ENCODE measurements at regions not wholly inside any gene's neighbourhood (a gene's known extent, or its start where the extent isn't known, plus 50 kb on each side); places are given as distances from the start of the nearest gene placed in this dataset.
"Not testable (repeated sequence)": the region's sequence is repeated elsewhere in the genome, so short reads cannot be mapped to it uniquely, and the experiment has no call there.

- 0 out of 2 replicates have a peak, but pooled peaks cover 3% of the 10 kb centered on the region for H3K4me1 ChIP-seq (ENCODE audit: insufficient read depth, low read length)
- no peak overlapping the region for H3K27ac ChIP-seq (ENCODE audit: low read length)
- H3K4me3 ChIP-seq (ENCODE audit: low read length): no peak overlapping the region
- H3K36me3 ChIP-seq (ENCODE audit: insufficient read depth, low read depth, low read length): no peaks in the 10 kb centered on the region
- no peaks in the 10 kb centered on the region for H3K9me3 ChIP-seq (ENCODE audit: insufficient read depth, low read depth, low read length)
- H3K27me3 ChIP-seq (ENCODE audit: insufficient read depth, low read length): 0 out of 2 replicates have a peak, but pooled peaks cover 5% of the 10 kb centered on the region
- no peak overlapping the region for H3K9ac ChIP-seq (ENCODE audit: low read depth, low read length)
These were observed 88.5 kb upstream of the NFASC start for GRCh38 chr1:204782118-204782700.

- not testable (repeated sequence) for H3K9me3 ChIP-seq (ENCODE audit: insufficient read depth, low read depth, low read length); H3K36me3 ChIP-seq (ENCODE audit: insufficient read depth, low read depth, low read length); H3K27ac ChIP-seq (ENCODE audit: low read length); H3K4me1 ChIP-seq (ENCODE audit: insufficient read depth, low read length); H3K4me3 ChIP-seq (ENCODE audit: low read length); H3K9ac ChIP-seq (ENCODE audit: low read depth, low read length); H3K27me3 ChIP-seq (ENCODE audit: insufficient read depth, low read length)
These were observed 85.6 kb upstream of the NFASC start for GRCh38 chr1:204785023-204785422.

- H3K4me3 ChIP-seq (ENCODE audit: low read length): no peak overlapping the region
- H3K4me1 ChIP-seq (ENCODE audit: insufficient read depth, low read length): 0 out of 2 replicates have a peak, but pooled peaks cover 3% of the 10 kb centered on the region
- H3K36me3 ChIP-seq (ENCODE audit: insufficient read depth, low read depth, low read length): no peaks in the 10 kb centered on the region
- H3K9me3 ChIP-seq (ENCODE audit: insufficient read depth, low read depth, low read length): no peaks in the 10 kb centered on the region
- H3K27me3 ChIP-seq (ENCODE audit: insufficient read depth, low read length): no peaks in the 10 kb centered on the region; the same call in 1 of the 2 replicates
- no peak overlapping the region for H3K27ac ChIP-seq (ENCODE audit: low read length)
- H3K9ac ChIP-seq (ENCODE audit: low read depth, low read length): no peak overlapping the region
These were observed 82.2 kb upstream of the NFASC start for GRCh38 chr1:204788470-204788869.

GRCh38 chr1:204791453-204792353, 79.0 kb upstream of the NFASC start:
- Histone ChIP-seq H3K36me3 (ENCODE audit: insufficient read depth, low read depth, low read length) (no peaks in the 10 kb centered on the region), H3K27ac (ENCODE audit: low read length) (no peak overlapping the region), H3K4me3 (ENCODE audit: low read length) (no peak overlapping the region), H3K4me1 (ENCODE audit: insufficient read depth, low read length) (no peaks in the 10 kb centered on the region), H3K27me3 (ENCODE audit: insufficient read depth, low read length) (no peaks in the 10 kb centered on the region; the same call in 1 of the 2 replicates), H3K9me3 (ENCODE audit: insufficient read depth, low read depth, low read length) (no peaks in the 10 kb centered on the region), H3K9ac (ENCODE audit: low read depth, low read length) (no peak overlapping the region)

- Histone ChIP-seq H3K27ac (ENCODE audit: low read length) (no peak overlapping the region), H3K9ac (ENCODE audit: low read depth, low read length) (no peak overlapping the region), H3K4me1 (ENCODE audit: insufficient read depth, low read length) (no peaks in the 10 kb centered on the region), H3K27me3 (ENCODE audit: insufficient read depth, low read length) (no peaks in the 10 kb centered on the region; the same call in 1 of the 2 replicates), H3K4me3 (ENCODE audit: low read length) (no peak overlapping the region), H3K36me3 (ENCODE audit: insufficient read depth, low read depth, low read length) (no peaks in the 10 kb centered on the region), H3K9me3 (ENCODE audit: insufficient read depth, low read depth, low read length) (no peaks in the 10 kb centered on the region)
These were observed 78.3 kb upstream of the NFASC start for GRCh38 chr1:204792354-204792692.

- H3K36me3 ChIP-seq (ENCODE audit: insufficient read depth, low read depth, low read length): no peaks in the 10 kb centered on the region
- no peak overlapping the region for H3K4me3 ChIP-seq (ENCODE audit: low read length)
- H3K4me1 ChIP-seq (ENCODE audit: insufficient read depth, low read length): no peaks in the 10 kb centered on the region
- no peak overlapping the region for H3K9ac ChIP-seq (ENCODE audit: low read depth, low read length)
- H3K27me3 ChIP-seq (ENCODE audit: insufficient read depth, low read length): no peaks in the 10 kb centered on the region; the same call in 1 of the 2 replicates
- H3K9me3 ChIP-seq (ENCODE audit: insufficient read depth, low read depth, low read length): no peaks in the 10 kb centered on the region
- H3K27ac ChIP-seq (ENCODE audit: low read length): no peak overlapping the region
These were observed 77.3 kb upstream of the NFASC start for GRCh38 chr1:204793259-204793914.

- H3K4me1 ChIP-seq (ENCODE audit: insufficient read depth, low read length); H3K9me3 ChIP-seq (ENCODE audit: insufficient read depth, low read depth, low read length); H3K4me3 ChIP-seq (ENCODE audit: low read length); H3K27me3 ChIP-seq (ENCODE audit: insufficient read depth, low read length); H3K36me3 ChIP-seq (ENCODE audit: insufficient read depth, low read depth, low read length); H3K9ac ChIP-seq (ENCODE audit: low read depth, low read length); H3K27ac ChIP-seq (ENCODE audit: low read length): not testable (repeated sequence)
These were observed 73.8 kb upstream of the NFASC start for GRCh38 chr1:204796886-204797285.

- Histone ChIP-seq H3K27ac (ENCODE audit: low read length) (no peak overlapping the region), H3K4me3 (ENCODE audit: low read length) (no peak overlapping the region), H3K9ac (ENCODE audit: low read depth, low read length) (no peak overlapping the region), H3K4me1 (ENCODE audit: insufficient read depth, low read length) (no peaks in the 10 kb centered on the region), H3K36me3 (ENCODE audit: insufficient read depth, low read depth, low read length) (no peaks in the 10 kb centered on the region), H3K27me3 (ENCODE audit: insufficient read depth, low read length) (no peaks in the 10 kb centered on the region; the same call in none of the 2 replicates), H3K9me3 (ENCODE audit: insufficient read depth, low read depth, low read length) (no peaks in the 10 kb centered on the region)
These were observed 73.3 kb upstream of the NFASC start for GRCh38 chr1:204797401-204797800.

GRCh38 chr1:204799630-204800029, 71.0 kb upstream of the NFASC start:
- no peaks in the 10 kb centered on the region for H3K36me3 ChIP-seq (ENCODE audit: insufficient read depth, low read depth, low read length)
- no peak overlapping the region for H3K4me3 ChIP-seq (ENCODE audit: low read length)
- no peaks in the 10 kb centered on the region; the same call in 1 of the 2 replicates for H3K27me3 ChIP-seq (ENCODE audit: insufficient read depth, low read length)
- no peak overlapping the region for H3K9ac ChIP-seq (ENCODE audit: low read depth, low read length)
- no peaks in the 10 kb centered on the region for H3K9me3 ChIP-seq (ENCODE audit: insufficient read depth, low read depth, low read length)
- no peak overlapping the region for H3K27ac ChIP-seq (ENCODE audit: low read length)
- no peaks in the 10 kb centered on the region for H3K4me1 ChIP-seq (ENCODE audit: insufficient read depth, low read length)

- no peaks in the 10 kb centered on the region for H3K9me3 ChIP-seq (ENCODE audit: insufficient read depth, low read depth, low read length)
- H3K9ac ChIP-seq (ENCODE audit: low read depth, low read length): no peak overlapping the region
- H3K4me1 ChIP-seq (ENCODE audit: insufficient read depth, low read length): no peaks in the 10 kb centered on the region
These were observed 69.5 kb upstream of the NFASC start for GRCh38 chr1:204801211-204801610.

GRCh38 chr1:204802401-204803175, 68.1 kb upstream of the NFASC start:
- Histone ChIP-seq H3K9ac (ENCODE audit: low read depth, low read length) (no peak overlapping the region), H3K4me3 (ENCODE audit: low read length) (no peak overlapping the region), H3K4me1 (ENCODE audit: insufficient read depth, low read length) (peaks cover 5% of the 10 kb centered on the region; the same call in 1 of the 2 replicates), H3K9me3 (ENCODE audit: insufficient read depth, low read depth, low read length) (no peaks in the 10 kb centered on the region), H3K27ac (ENCODE audit: low read length) (no peak overlapping the region), H3K27me3 (ENCODE audit: insufficient read depth, low read length) (peaks cover 10% of the 10 kb centered on the region), H3K36me3 (ENCODE audit: insufficient read depth, low read depth, low read length) (no peaks in the 10 kb centered on the region)

More at GRCh38 chr1:204801211-204801610, 69.5 kb upstream of the NFASC start:
- Histone ChIP-seq H3K4me3 (ENCODE audit: low read length) (no peak overlapping the region), H3K27me3 (ENCODE audit: insufficient read depth, low read length) (peaks cover 4% of the 10 kb centered on the region), H3K27ac (ENCODE audit: low read length) (no peak overlapping the region), H3K36me3 (ENCODE audit: insufficient read depth, low read depth, low read length) (no peaks in the 10 kb centered on the region)
